ENCODE measurements at regions not wholly inside any gene's neighbourhood (a gene's known extent, or its start where the extent isn't known, plus 50 kb on each side); places are given as distances from the start of the nearest gene placed in this dataset.

DNA sequence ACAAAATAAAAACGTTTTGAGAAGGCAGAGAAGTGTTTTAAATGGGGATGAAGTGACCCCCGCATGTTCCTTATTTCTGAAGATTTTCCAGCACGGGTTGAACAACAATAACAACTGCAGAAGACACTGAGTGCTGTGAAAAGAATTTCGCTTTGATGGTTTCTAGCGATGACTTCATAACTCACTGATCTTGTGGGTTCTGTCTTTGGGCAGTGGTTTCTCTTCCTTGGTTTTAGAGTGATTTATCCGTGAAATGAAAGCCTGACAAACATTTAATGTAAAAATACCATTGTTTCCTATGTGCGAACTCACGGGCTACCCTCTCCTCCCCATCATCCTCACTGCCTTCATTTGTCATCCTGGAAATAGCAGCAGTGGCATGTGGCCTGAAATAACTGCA lies 793.9 kb downstream of the QKI start:
- Histone ChIP-seq H4K20me1 (replicated peaks; ENCODE audit: control insufficient read depth, insufficient read depth, low read length) (no peaks in the 10 kb centered on the region), H3K4me3 (no peak overlapping the region), H3K36me3 (ENCODE audit: control insufficient read depth, insufficient read depth, low read length) (no peaks in the 10 kb centered on the region), H3K27me3 (ENCODE audit: control insufficient read depth in 2 of 2, insufficient read depth in 2 of 2, low read length in 2 of 2) (no peaks in the 10 kb centered on the region), H3K27ac (ENCODE audit: extremely low read depth, low read depth, low read length) (no peak overlapping the region), H3K4me2 (ENCODE audit: insufficient read depth, low read length) (no peak overlapping the region), H2AFZ (ENCODE audit: low read depth, low read length) (no peak overlapping the region), H3K79me2 (ENCODE audit: control insufficient read depth, insufficient read depth, low read length) (no peaks in the 10 kb centered on the region), H3K9ac (ENCODE audit: insufficient read depth in 1 of 2, low read depth in 2 of 2, low read length in 2 of 2) (no peak overlapping the region), H3K9me3 (replicated peaks; ENCODE audit: control insufficient read depth, insufficient read depth, low read depth, low read length) (no peaks in the 10 kb centered on the region; the same call in 1 of the 2 replicates), H3K9me1 (ENCODE audit: control insufficient read depth, insufficient read depth, low read length) (no peaks in the 10 kb centered on the region), H3K4me1 (replicated peaks in 1 of 2; ENCODE audit: control insufficient read depth in 2 of 2, insufficient read depth in 2 of 2, low read length in 2 of 2) (no peaks in the 10 kb centered on the region)
- intact Hi-C loops (cut with micrococcal nuclease) (no loop called here), in situ Hi-C loops (cut with MboI) (no loop called here)
- WGBS (ENCODE audit: insufficient coverage, low coverage, missing lambda C conversion rate) = under 1% methylated on average over 8 of the region's 8 CpGs
- CTCF ChIA-PET (ENCODE audit: low intra/inter-chr PET ratio) = no interaction called here
- POLR2A ChIA-PET = no interaction called here
- DNase-seq (ENCODE audit: extremely low read depth in 1 of 4, low spot score in 3 of 4) (no peak), FAIRE-seq (no peak), ATAC-seq (no peak)
- no peak for TF ChIP-seq PATZ1 (CRISPR knock-in tag; IDR thresholded peaks at IDR 0.05; ENCODE audit: borderline replicate concordance)
- no peak for TF ChIP-seq PRMT5 (CRISPR knock-in tag; IDR thresholded peaks at IDR 0.05)
- no peak for TF ChIP-seq MCM3 (IDR thresholded peaks at IDR 0.05)
- TF ChIP-seq HMGN3 (IDR thresholded peaks at IDR 0.05; ENCODE audit: borderline replicate concordance, extremely low read depth, insufficient read length, low read depth, low read length) = no peak
- no peak for TF ChIP-seq SRSF1 (IDR thresholded peaks at IDR 0.05; ENCODE audit: low read depth, low read length)
- no TSS peak for BruUV-seq (replicated peaks)

Data from K562 (cell line).